ENCODE measurements at regions not wholly inside any gene's neighbourhood (a gene's known extent, or its start where the extent isn't known, plus 50 kb on each side); places are given as distances from the start of the nearest gene placed in this dataset.

GRCh38 chr7:81606078-81606863 lies 163.6 kb downstream of the HGF start:
- H3K4me3 ChIP-seq (replicated peaks; ENCODE audit: low read depth, low read length): no peak overlapping the region
- no peaks in the 10 kb centered on the region for H3K36me3 ChIP-seq (ENCODE audit: control insufficient read depth, insufficient read depth, low read length)
- no peak for DNase-seq (ENCODE audit: extremely low read depth, insufficient read length)
- TF ChIP-seq CTCF (IDR thresholded peaks at IDR 0.05; ENCODE audit: insufficient read depth, low read length, poor library complexity, severe bottlenecking): no peak
- H3K27me3 ChIP-seq (replicated peaks; ENCODE audit: control insufficient read depth, insufficient read depth, low read length): no peaks in the 10 kb centered on the region

- Histone ChIP-seq H3K27me3 (replicated peaks; ENCODE audit: control insufficient read depth, insufficient read depth, low read length) (no peaks in the 10 kb centered on the region), H3K36me3 (ENCODE audit: control insufficient read depth, insufficient read depth, low read length) (no peaks in the 10 kb centered on the region), H3K4me3 (replicated peaks; ENCODE audit: low read depth, low read length) (no peak overlapping the region)
- TF ChIP-seq CTCF (IDR thresholded peaks at IDR 0.05; ENCODE audit: insufficient read depth, low read length, poor library complexity, severe bottlenecking): no peak
- DNase-seq (ENCODE audit: extremely low read depth, insufficient read length): no peak
Measured at GRCh38 chr7:81605493-81605892, 164.4 kb downstream of the HGF start.

GRCh38 chr7:81604808-81605174 lies 165.1 kb downstream of the HGF start:
- no peak for DNase-seq (ENCODE audit: extremely low read depth, insufficient read length)

GRCh38 chr7:81604075-81604807 lies 165.6 kb downstream of the HGF start:
- Histone ChIP-seq H3K4me3 (replicated peaks; ENCODE audit: low read depth, low read length) (no peak overlapping the region), H3K36me3 (ENCODE audit: control insufficient read depth, insufficient read depth, low read length) (no peaks in the 10 kb centered on the region), H3K27me3 (replicated peaks; ENCODE audit: control insufficient read depth, insufficient read depth, low read length) (no peaks in the 10 kb centered on the region)
- no peak for TF ChIP-seq CTCF (IDR thresholded peaks at IDR 0.05; ENCODE audit: insufficient read depth, low read length, poor library complexity, severe bottlenecking)
- no peak for DNase-seq (ENCODE audit: extremely low read depth, insufficient read length)

More at GRCh38 chr7:81604808-81605174, 165.1 kb downstream of the HGF start:
- H3K36me3 ChIP-seq (ENCODE audit: control insufficient read depth, insufficient read depth, low read length): no peaks in the 10 kb centered on the region
- no peak for TF ChIP-seq CTCF (IDR thresholded peaks at IDR 0.05; ENCODE audit: insufficient read depth, low read length, poor library complexity, severe bottlenecking)
- H3K27me3 ChIP-seq (replicated peaks; ENCODE audit: control insufficient read depth, insufficient read depth, low read length): no peaks in the 10 kb centered on the region
- no peak overlapping the region for H3K4me3 ChIP-seq (replicated peaks; ENCODE audit: low read depth, low read length)

- Histone ChIP-seq H3K27me3 (replicated peaks; ENCODE audit: control insufficient read depth, insufficient read depth, low read length) (no peaks in the 10 kb centered on the region), H3K36me3 (ENCODE audit: control insufficient read depth, insufficient read depth, low read length) (no peaks in the 10 kb centered on the region), H3K4me3 (replicated peaks; ENCODE audit: low read depth, low read length) (no peak overlapping the region)
- no peak for TF ChIP-seq CTCF (IDR thresholded peaks at IDR 0.05; ENCODE audit: insufficient read depth, low read length, poor library complexity, severe bottlenecking)
- no peak for DNase-seq (ENCODE audit: extremely low read depth, insufficient read length)
Measured at GRCh38 chr7:81600608-81601007, 169.2 kb downstream of the HGF start.

Data from GM06990 (cell line).